Adrenal gland (tissue), 5 donors: ENCODE measurements at regions not wholly inside any gene's neighbourhood (a gene's known extent, or its start where the extent isn't known, plus 50 kb on each side); places are given as distances from the start of the nearest gene placed in this dataset.

Source experiments
- CTCF ChIP-seq, 6 experiments: fragments of 450-650 bp in 4 of 6; fragments of 200-600 bp in 2 of 6; sonication (generic) in 1 of 6; IDR thresholded peaks; 1 replicate in 5 of 6; 2 replicates in 1 of 6; pipeline versions ENCODE4 v1.5.1 to v1.8.0; 2016 to 2021; ENCODE audit warnings: antibody characterized with exemption in 6 of 6, mild to moderate bottlenecking in 2 of 6, moderate library complexity in 1 of 6
- POLR2A ChIP-seq, 2 donors: fragments of 450-650 bp; IDR thresholded peaks; one replicate each; pipeline ENCODE4 v1.6.1; 2017; ENCODE audit warnings: antibody characterized with exemption in 2 of 2, mild to moderate bottlenecking in 2 of 2, moderate library complexity in 1 of 2
- donor health status: DM: no; HTN: no; CAD: no.

GRCh38 chr1:181314959-181315358, 168.4 kb upstream of the CACNA1E start:
- TF ChIP-seq CTCF (IDR thresholded peaks at IDR 0.05) (no peak), POLR2A (IDR thresholded peaks at IDR 0.05) (no peak)
